PC-3 (cell line): ENCODE measurements at regions not wholly inside any gene's neighbourhood (a gene's known extent, or its start where the extent isn't known, plus 50 kb on each side); places are given as distances from the start of the nearest gene placed in this dataset.

Experiments used
- CTCF ChIP-seq: fragments of 300-600 bp; sonication (generic); conservative IDR thresholded peaks from 2 replicates; pipeline ENCODE4 v1.5.1; 2017; ENCODE audit warnings: antibody characterized with exemption, low read depth, mild to moderate bottlenecking, low read length
- EZH2 ChIP-seq: fragments of 300-600 bp; sonication (generic); IDR thresholded peaks from one replicate; pipeline ENCODE4 v1.6.1; 2017; ENCODE audit warnings: antibody characterized with exemption, mild to moderate bottlenecking, low read length; ENCODE audit not compliant: unreplicated experiment

- TF ChIP-seq CTCF (no peak), EZH2 (no peak)
Measured at GRCh38 chr2:216789081-216789480, 70.8 kb downstream of the TNP1 start.
